Spinal cord (tissue), 9 donors: ENCODE measurements at regions not wholly inside any gene's neighbourhood (a gene's known extent, or its start where the extent isn't known, plus 50 kb on each side); places are given as distances from the start of the nearest gene placed in this dataset.

Experiments
- DNase-seq, 6 donors: peaks; one replicate each; pipeline versions ENCODE4 v3.0.0 to v3.0.0-alpha.2; 2013 to 2015; ENCODE audit warnings: low spot score in 6 of 6, low read depth in 4 of 6
- H3K27ac ChIP-seq: one replicate; pipeline ENCODE4 v1.5.1; 2013; ENCODE audit warnings: low read depth, low read length, control low read depth
- H3K27me3 ChIP-seq: one replicate; pipeline ENCODE4 v1.6.1; 2013; ENCODE audit warnings: low read length; ENCODE audit not compliant: control insufficient read depth, insufficient read depth
- H3K36me3 ChIP-seq: one replicate; pipeline ENCODE4 v1.6.1; 2013; ENCODE audit warnings: low read length; ENCODE audit not compliant: control insufficient read depth, insufficient read depth
- H3K4me1 ChIP-seq: one replicate; pipeline ENCODE4 v1.6.1; 2013; ENCODE audit warnings: low read length; ENCODE audit not compliant: control insufficient read depth, insufficient read depth
- H3K4me3 ChIP-seq: one replicate; pipeline ENCODE4 v1.5.1; 2013; ENCODE audit warnings: low read depth, low read length, control low read depth
- H3K9me3 ChIP-seq: one replicate; pipeline ENCODE4 v1.6.1; 2013; ENCODE audit warnings: low read length; ENCODE audit not compliant: control insufficient read depth, insufficient read depth
- whole genome bisulfite sequencing: methylation state at CpG from one replicate; pipeline ENCODE4 v1.1.5; 2013; ENCODE audit warnings: missing lambda C conversion rate; ENCODE audit not compliant: insufficient coverage; 5-methylcytosine and 5-hydroxymethylcytosine counted together
- donor health status: healthy.

DNA sequence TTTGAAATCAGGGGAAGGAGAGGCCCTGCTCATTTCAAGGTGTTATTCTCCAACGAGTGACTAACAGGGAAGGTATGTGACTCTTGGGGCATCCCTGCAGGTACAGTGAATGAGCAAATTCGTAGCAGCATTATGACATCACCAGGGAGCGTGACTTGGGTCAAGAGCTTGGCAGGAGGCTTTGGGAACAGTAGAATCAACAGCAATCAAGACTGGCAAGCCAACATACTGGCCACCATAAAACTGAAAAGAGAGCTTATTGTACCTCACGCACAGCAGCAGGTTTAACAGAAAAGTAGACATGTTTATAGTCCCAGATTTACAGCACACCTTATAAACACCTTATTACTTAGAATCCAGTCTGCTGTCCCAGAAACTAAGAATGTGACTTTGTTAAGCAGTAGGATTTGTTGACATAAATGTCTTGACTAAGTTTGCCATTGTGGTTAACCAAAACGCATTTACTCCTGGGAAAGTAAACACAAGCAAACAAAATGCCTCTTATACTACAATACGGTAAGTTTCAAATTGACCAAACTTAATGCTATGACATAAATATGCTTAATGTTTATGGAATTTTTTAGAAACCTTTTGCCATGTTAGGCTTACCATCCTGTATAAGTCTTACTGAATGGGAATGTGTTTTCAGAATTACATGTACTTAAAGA lies 297.8 kb downstream of the NPR3 start:
- H3K27me3 ChIP-seq, result no peaks in the 10 kb centered on the region
- no peak overlapping the region for H3K27ac ChIP-seq
- WGBS, result 47% methylated on average over 3 of the region's 6 CpGs
- no peak overlapping the region for H3K4me3 ChIP-seq
- no peak for DNase-seq
- no peaks in the 10 kb centered on the region for H3K4me1 ChIP-seq
- H3K9me3 ChIP-seq, result peaks cover 2% of the 10 kb centered on the region
- H3K36me3 ChIP-seq, result no peaks in the 10 kb centered on the region

DNA sequence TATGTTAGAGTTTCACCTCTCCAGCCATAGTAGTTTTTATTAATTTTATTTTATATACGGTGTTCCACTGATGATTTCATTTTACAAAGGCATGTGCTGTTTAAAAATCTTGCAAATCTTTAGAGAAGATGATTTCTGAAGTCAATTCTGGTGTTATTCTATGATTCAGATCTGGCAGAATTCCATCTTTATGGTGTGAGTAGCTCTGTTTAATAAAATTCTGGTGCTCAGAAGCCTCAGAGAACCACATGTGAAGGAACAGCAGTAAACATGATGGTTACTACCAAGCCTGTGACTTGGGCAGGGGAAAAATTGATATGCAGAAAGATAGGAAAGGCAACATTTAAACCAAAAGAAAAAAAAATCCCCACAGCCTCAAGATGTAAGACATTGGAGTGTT lies 299.7 kb downstream of the NPR3 start:
- Histone ChIP-seq H3K27ac (no peak overlapping the region), H3K4me1 (no peaks in the 10 kb centered on the region), H3K27me3 (no peaks in the 10 kb centered on the region), H3K9me3 (peaks cover 4% of the 10 kb centered on the region), H3K4me3 (no peak overlapping the region), H3K36me3 (no peaks in the 10 kb centered on the region)
- WGBS, result no CpG with 5 or more reads among the region's 1 CpG
- no peak for DNase-seq

- Histone ChIP-seq H3K4me3 (no peak overlapping the region), H3K36me3 (no peaks in the 10 kb centered on the region), H3K27me3 (no peaks in the 10 kb centered on the region), H3K4me1 (no peaks in the 10 kb centered on the region), H3K27ac (no peak overlapping the region), H3K9me3 (peaks cover 2% of the 10 kb centered on the region)
- no peak for DNase-seq
These were observed 300.7 kb downstream of the NPR3 start for GRCh38 chr5:33011801-33012200.

GRCh38 chr5:33023649-33024048 lies 312.5 kb downstream of the NPR3 start:
- Histone ChIP-seq H3K27ac (no peak overlapping the region), H3K9me3 (no peaks in the 10 kb centered on the region), H3K4me1 (no peaks in the 10 kb centered on the region), H3K4me3 (no peak overlapping the region), H3K36me3 (no peaks in the 10 kb centered on the region), H3K27me3 (no peaks in the 10 kb centered on the region)
- DNase-seq, result no peak
- WGBS, result no CpG with 5 or more reads among the region's 2 CpGs

GRCh38 chr5:33032271-33033070 lies 321.4 kb downstream of the NPR3 start:
- no peak overlapping the region for H3K4me3 ChIP-seq
- H3K27ac ChIP-seq, result no peak overlapping the region
- H3K36me3 ChIP-seq, result no peaks in the 10 kb centered on the region
- H3K9me3 ChIP-seq, result no peaks in the 10 kb centered on the region
- WGBS, result 64% methylated on average over 5 of the region's 8 CpGs
- H3K27me3 ChIP-seq, result no peaks in the 10 kb centered on the region
- peak in 1 of 6 donors; percentile 72 for DNase-seq
- H3K4me1 ChIP-seq, result no peaks in the 10 kb centered on the region

DNA sequence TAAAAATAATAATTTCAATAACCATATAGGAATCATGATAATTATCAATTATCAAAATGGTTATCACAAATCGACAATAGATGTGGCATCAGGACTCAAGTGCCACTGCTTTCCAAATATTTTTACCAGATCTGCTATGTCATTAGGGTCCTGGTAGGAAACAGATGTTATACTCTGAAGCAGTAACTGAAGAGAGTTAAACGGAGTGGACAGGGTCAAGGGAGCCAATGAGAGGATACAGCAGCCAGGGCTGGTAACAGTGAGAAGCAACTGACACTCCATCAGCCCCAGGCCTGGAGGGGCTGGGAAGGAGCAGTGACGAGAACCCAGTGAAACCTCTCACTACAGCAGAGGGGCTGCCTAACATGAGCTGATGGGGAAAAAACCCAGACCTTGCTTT lies 322.4 kb downstream of the NPR3 start:
- H3K27ac ChIP-seq, result no peak overlapping the region
- 73% methylated on average over 1 of the region's 3 CpGs for WGBS
- DNase-seq, result no peak
- no peaks in the 10 kb centered on the region for H3K9me3 ChIP-seq
- H3K4me1 ChIP-seq, result no peaks in the 10 kb centered on the region
- H3K27me3 ChIP-seq, result no peaks in the 10 kb centered on the region
- no peak overlapping the region for H3K4me3 ChIP-seq
- H3K36me3 ChIP-seq, result no peaks in the 10 kb centered on the region

DNA sequence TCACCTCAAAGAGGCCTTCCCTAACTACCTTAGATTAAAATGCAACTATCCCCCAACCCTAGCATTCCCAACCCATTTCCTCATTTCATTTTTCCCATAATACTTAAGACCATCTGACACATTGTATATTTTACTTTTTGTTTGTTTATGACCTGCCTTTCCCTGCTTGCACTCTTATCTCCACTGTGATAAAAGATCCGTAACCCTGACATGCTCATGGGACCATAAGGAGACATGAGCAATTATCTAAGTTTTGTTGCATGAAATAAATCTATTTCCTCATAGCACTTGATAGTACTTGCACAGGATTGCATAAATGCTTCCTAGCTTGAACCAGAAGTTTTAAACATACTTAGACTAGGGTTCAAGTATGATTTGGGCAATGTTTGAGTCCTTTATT lies 323.7 kb downstream of the NPR3 start:
- Histone ChIP-seq H3K4me3 (no peak overlapping the region), H3K4me1 (no peaks in the 10 kb centered on the region), H3K27me3 (no peaks in the 10 kb centered on the region), H3K36me3 (no peaks in the 10 kb centered on the region), H3K27ac (no peak overlapping the region), H3K9me3 (no peaks in the 10 kb centered on the region)
- no peak for DNase-seq
- WGBS, result no CpG with 5 or more reads among the region's 1 CpG

GRCh38 chr5:33035851-33036527 lies 324.9 kb downstream of the NPR3 start:
- H3K27ac ChIP-seq, result no peak overlapping the region
- H3K4me3 ChIP-seq, result no peak overlapping the region
- H3K27me3 ChIP-seq, result no peaks in the 10 kb centered on the region
- H3K4me1 ChIP-seq, result no peaks in the 10 kb centered on the region
- no peaks in the 10 kb centered on the region for H3K36me3 ChIP-seq
- no peak for DNase-seq
- peaks cover 5% of the 10 kb centered on the region for H3K9me3 ChIP-seq
- no CpG with 5 or more reads among the region's 3 CpGs for WGBS

DNA sequence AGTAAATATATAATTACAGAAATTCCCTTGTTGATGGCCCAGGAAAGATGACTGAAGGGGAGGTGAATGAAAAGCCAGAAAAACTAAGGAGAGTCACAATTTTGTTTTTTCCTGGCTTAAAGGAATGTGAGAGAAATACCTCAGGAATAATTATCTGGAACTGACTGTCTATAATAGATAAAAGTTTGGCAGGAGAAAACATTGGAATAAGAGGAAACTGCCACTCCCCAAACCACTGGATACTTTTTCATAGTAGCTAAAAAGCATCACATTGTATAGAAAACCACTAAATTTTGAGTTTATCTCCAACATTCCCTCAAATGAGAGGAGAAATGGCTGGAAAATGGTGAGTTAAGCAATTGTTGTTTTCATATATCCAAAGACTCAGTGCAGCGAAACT lies 326.0 kb downstream of the NPR3 start:
- no peak overlapping the region for H3K4me3 ChIP-seq
- H3K27ac ChIP-seq, result no peak overlapping the region
- no peaks in the 10 kb centered on the region for H3K4me1 ChIP-seq
- no peak for DNase-seq
- no peaks in the 10 kb centered on the region for H3K36me3 ChIP-seq
- no CpG with 5 or more reads among the region's 1 CpG for WGBS
- peaks cover 5% of the 10 kb centered on the region for H3K9me3 ChIP-seq
- H3K27me3 ChIP-seq, result no peaks in the 10 kb centered on the region
